ENCODE measurements at regions not wholly inside any gene's neighbourhood (a gene's known extent, or its start where the extent isn't known, plus 50 kb on each side); places are given as distances from the start of the nearest gene placed in this dataset.

GRCh38 chrX:6856471-6856870 lies 291.0 kb upstream of the STS start:
- no peak overlapping the region for H3K4me3 Mint-ChIP-seq (ENCODE audit: low read depth)
- H3K4me1 Mint-ChIP-seq (ENCODE audit: low read depth), result no peaks in the 10 kb centered on the region
- no peak for TF ChIP-seq CTCF (IDR thresholded peaks at IDR 0.05; ENCODE audit: unreplicated experiment)
- no peak for DNase-seq (ENCODE audit: low spot score, unreplicated experiment)
- no peak overlapping the region for H3K27ac Mint-ChIP-seq
- H3K27me3 Mint-ChIP-seq, result no peaks in the 10 kb centered on the region
- peaks cover 24% of the 10 kb centered on the region for H3K9me3 Mint-ChIP-seq (ENCODE audit: low read depth)
- peaks cover 7% of the 10 kb centered on the region for H3K36me3 Mint-ChIP-seq (ENCODE audit: insufficient read depth)

GRCh38 chrX:6852869-6853268 lies 294.6 kb upstream of the STS start:
- Mint-ChIP-seq H3K27me3 (no peaks in the 10 kb centered on the region), H3K4me1 (ENCODE audit: low read depth) (no peaks in the 10 kb centered on the region), H3K9me3 (ENCODE audit: low read depth) (peaks cover 10% of the 10 kb centered on the region), H3K4me3 (ENCODE audit: low read depth) (no peak overlapping the region), H3K27ac (no peak overlapping the region), H3K36me3 (ENCODE audit: insufficient read depth) (peaks cover 3% of the 10 kb centered on the region)
- no peak for DNase-seq (ENCODE audit: low spot score, unreplicated experiment)
- no peak for TF ChIP-seq CTCF (IDR thresholded peaks at IDR 0.05; ENCODE audit: unreplicated experiment)

GRCh38 chrX:6852121-6852520 lies 295.4 kb upstream of the STS start:
- no peak for DNase-seq (ENCODE audit: low spot score, unreplicated experiment)
- H3K9me3 Mint-ChIP-seq (ENCODE audit: low read depth), result peaks cover 10% of the 10 kb centered on the region
- H3K36me3 Mint-ChIP-seq (ENCODE audit: insufficient read depth), result peaks cover 3% of the 10 kb centered on the region
- TF ChIP-seq CTCF (IDR thresholded peaks at IDR 0.05; ENCODE audit: unreplicated experiment), result no peak
- H3K27me3 Mint-ChIP-seq, result no peaks in the 10 kb centered on the region
- no peak overlapping the region for H3K27ac Mint-ChIP-seq
- H3K4me3 Mint-ChIP-seq (ENCODE audit: low read depth), result no peak overlapping the region
- no peaks in the 10 kb centered on the region for H3K4me1 Mint-ChIP-seq (ENCODE audit: low read depth)

GRCh38 chrX:6851140-6851539 lies 296.4 kb upstream of the STS start:
- Mint-ChIP-seq H3K9me3 (ENCODE audit: low read depth) (peaks cover 13% of the 10 kb centered on the region), H3K4me3 (ENCODE audit: low read depth) (no peak overlapping the region), H3K27ac (no peak overlapping the region), H3K4me1 (ENCODE audit: low read depth) (no peaks in the 10 kb centered on the region), H3K36me3 (ENCODE audit: insufficient read depth) (peaks cover 5% of the 10 kb centered on the region), H3K27me3 (no peaks in the 10 kb centered on the region)
- no peak for TF ChIP-seq CTCF (IDR thresholded peaks at IDR 0.05; ENCODE audit: unreplicated experiment)
- no peak for DNase-seq (ENCODE audit: low spot score, unreplicated experiment)

- DNase-seq (ENCODE audit: low spot score, unreplicated experiment), result no peak
- TF ChIP-seq CTCF (IDR thresholded peaks at IDR 0.05; ENCODE audit: unreplicated experiment), result no peak
- no peak overlapping the region for H3K4me3 Mint-ChIP-seq (ENCODE audit: low read depth)
- no peaks in the 10 kb centered on the region for H3K27me3 Mint-ChIP-seq
- H3K36me3 Mint-ChIP-seq (ENCODE audit: insufficient read depth), result peaks cover 5% of the 10 kb centered on the region
- no peak overlapping the region for H3K27ac Mint-ChIP-seq
- peaks cover 13% of the 10 kb centered on the region for H3K9me3 Mint-ChIP-seq (ENCODE audit: low read depth)
- no peaks in the 10 kb centered on the region for H3K4me1 Mint-ChIP-seq (ENCODE audit: low read depth)
These were observed 297.6 kb upstream of the STS start for GRCh38 chrX:6849716-6850414.

Measured in progenitor cell of endocrine pancreas (in vitro differentiated cells).